ENCODE measurements at regions not wholly inside any gene's neighbourhood (a gene's known extent, or its start where the extent isn't known, plus 50 kb on each side); places are given as distances from the start of the nearest gene placed in this dataset.

DNA sequence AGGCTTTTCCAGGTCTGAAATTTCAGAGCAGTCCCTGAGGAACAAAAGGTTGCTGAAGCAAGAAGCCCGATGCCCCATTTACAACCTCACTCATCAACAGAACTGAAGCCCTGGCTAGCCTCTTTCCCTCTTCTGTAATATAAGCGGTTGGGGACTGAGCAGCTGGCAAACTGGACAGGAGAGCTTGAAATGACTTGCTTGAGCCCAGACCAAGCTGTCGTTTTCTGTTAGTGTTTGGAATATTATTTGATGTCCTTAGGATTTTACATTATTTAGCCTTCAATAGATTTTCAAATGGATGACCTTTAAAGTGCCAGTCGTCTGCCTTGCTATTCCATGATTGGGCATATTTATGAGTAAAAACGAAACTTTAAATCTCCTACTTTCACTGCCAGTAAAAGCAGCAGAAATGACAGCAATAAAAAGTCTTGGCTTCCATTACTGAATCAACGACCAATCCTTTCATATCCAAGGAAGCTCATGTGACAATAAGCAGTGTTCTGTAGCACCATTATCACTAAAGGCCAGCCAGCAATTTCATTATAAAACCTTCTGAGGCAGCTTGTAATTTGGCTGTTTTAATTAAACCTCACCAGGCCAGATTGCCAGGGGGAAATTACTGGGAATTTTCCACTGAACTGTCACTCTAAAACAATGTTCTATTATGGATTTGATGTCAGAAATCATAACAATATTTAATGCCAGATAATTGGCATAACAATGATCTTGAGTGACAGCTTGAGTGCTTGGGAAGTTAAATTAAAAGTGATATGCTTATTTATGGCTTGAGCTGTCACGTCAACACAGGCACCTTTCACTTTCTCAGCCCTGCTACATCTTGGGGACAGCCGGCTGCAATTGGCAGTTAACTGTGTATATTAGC lies 85.9 kb downstream of the LSMEM1 start:
- Histone ChIP-seq H3K4me2 (ENCODE audit: low read depth, low read length) (no peak overlapping the region), H3K27ac (ENCODE audit: extremely low read length, insufficient read depth, low read length) (no peak overlapping the region), H3K9me3 (ENCODE audit: low read length) (no peaks in the 10 kb centered on the region), H4K20me1 (ENCODE audit: insufficient read depth, low read length) (no peaks in the 10 kb centered on the region), H2AFZ (ENCODE audit: low read length) (no peak overlapping the region), H3K79me2 (ENCODE audit: insufficient read depth, low read length) (no peaks in the 10 kb centered on the region), H3K27me3 (ENCODE audit: control insufficient read depth in 1 of 2, insufficient read depth in 2 of 2, low read length in 2 of 2) (no peaks in the 10 kb centered on the region), H3K4me3 (replicated peaks in 1 of 3; ENCODE audit: insufficient read depth in 1 of 3, low read depth in 2 of 3, low read length in 3 of 3) (no peak overlapping the region), H3K36me3 (replicated peaks in 1 of 2; ENCODE audit: control insufficient read depth in 1 of 2, insufficient read depth in 2 of 2, low read length in 2 of 2) (no peaks in the 10 kb centered on the region), H3K4me1 (ENCODE audit: insufficient read depth, low read length) (peaks cover under 1% of the 10 kb centered on the region; the same call in 1 of the 2 replicates), H3K9ac (ENCODE audit: insufficient read depth, low read depth, low read length) (no peak overlapping the region)
- no peak for TF ChIP-seq REXO4 (CRISPR knock-in tag; IDR thresholded peaks at IDR 0.05; ENCODE audit: borderline replicate concordance)
- TF ChIP-seq CAMTA2 (CRISPR knock-in tag; IDR thresholded peaks at IDR 0.05; ENCODE audit: borderline replicate concordance) = no peak
- no peak for TF ChIP-seq GATAD1 (CRISPR knock-in tag; IDR thresholded peaks at IDR 0.05)
- no peak for TF ChIP-seq GATA4 (IDR thresholded peaks at IDR 0.05; ENCODE audit: borderline replicate concordance, low read depth)
- no peak for TF ChIP-seq HNRNPL (IDR thresholded peaks at IDR 0.05; ENCODE audit: low read depth, low read length)
- no peak for TF ChIP-seq POLR2AphosphoS2 (IDR thresholded peaks at IDR 0.05; ENCODE audit: low read depth, low read length)
- DNase-seq (ENCODE audit: low spot score) (no peak), ATAC-seq (no peak), FAIRE-seq (no peak)
- intact Hi-C loops (cut with micrococcal nuclease; ENCODE audit: unreplicated experiment) (no loop called here), in situ Hi-C loops (cut with HindIII; ENCODE audit: extremely low pct_ligation_motif_present, low pct_unique_long_range_greater_than_20kb) (no loop called here)
- no TSS peak for BruUV-seq (replicated peaks)
- 13% methylated on average over 8 of the region's 8 CpGs for WGBS (ENCODE audit: low lambda C conversion rate)
- CTCF ChIA-PET (ENCODE audit: low intra/inter-chr PET ratio, low total read pairs) = no interaction called here
- POLR2A ChIA-PET = no interaction called here

DNA sequence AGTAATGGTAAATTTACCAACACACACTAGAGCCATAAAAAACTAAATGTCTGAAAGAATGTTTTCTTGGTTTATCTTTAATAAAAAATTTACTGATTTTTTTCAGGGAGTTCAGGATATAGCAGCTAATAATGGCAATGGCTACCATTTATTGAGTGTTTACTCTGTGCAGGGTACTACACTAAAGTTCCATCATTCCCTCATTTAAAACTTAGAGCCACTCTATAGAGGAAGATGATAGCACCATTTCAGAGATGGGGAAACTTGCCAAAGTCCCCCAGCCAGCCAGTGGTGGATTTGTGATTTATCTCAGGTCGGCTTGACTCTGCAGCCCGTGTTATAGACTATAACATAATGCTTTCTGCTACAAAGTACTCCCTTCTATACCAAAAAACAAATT lies 86.6 kb downstream of the LSMEM1 start:
- Histone ChIP-seq H3K79me2 (ENCODE audit: insufficient read depth, low read length) (no peaks in the 10 kb centered on the region), H4K20me1 (ENCODE audit: insufficient read depth, low read length) (no peaks in the 10 kb centered on the region), H3K27me3 (ENCODE audit: control insufficient read depth in 1 of 2, insufficient read depth in 2 of 2, low read length in 2 of 2) (no peaks in the 10 kb centered on the region), H3K4me1 (ENCODE audit: insufficient read depth, low read length) (peaks cover 8% of the 10 kb centered on the region), H3K27ac (ENCODE audit: extremely low read length, insufficient read depth, low read length) (no peak overlapping the region), H3K9me3 (ENCODE audit: low read length) (no peaks in the 10 kb centered on the region), H3K36me3 (replicated peaks in 1 of 2; ENCODE audit: control insufficient read depth in 1 of 2, insufficient read depth in 2 of 2, low read length in 2 of 2) (no peaks in the 10 kb centered on the region), H3K9ac (ENCODE audit: insufficient read depth, low read depth, low read length) (no peak overlapping the region), H3K4me3 (replicated peaks in 1 of 3; ENCODE audit: insufficient read depth in 1 of 3, low read depth in 2 of 3, low read length in 3 of 3) (no peak overlapping the region), H3K4me2 (ENCODE audit: low read depth, low read length) (no peak overlapping the region), H2AFZ (ENCODE audit: low read length) (no peak overlapping the region)
- ATAC-seq (no peak), FAIRE-seq (no peak), DNase-seq (ENCODE audit: low spot score) (no peak)
- CTCF ChIA-PET (ENCODE audit: low intra/inter-chr PET ratio, low total read pairs) = no interaction called here
- no TSS peak for BruUV-seq (replicated peaks)
- in situ Hi-C loops (cut with HindIII; ENCODE audit: extremely low pct_ligation_motif_present, low pct_unique_long_range_greater_than_20kb) (no loop called here), intact Hi-C loops (cut with micrococcal nuclease; ENCODE audit: unreplicated experiment) (no loop called here)
- POLR2A ChIA-PET = no interaction called here
- WGBS (ENCODE audit: low lambda C conversion rate) = 49% methylated on average over 2 of the region's 2 CpGs
- no peak for TF ChIP-seq ZSCAN9 (CRISPR knock-in tag; IDR thresholded peaks at IDR 0.05; ENCODE audit: borderline replicate concordance)
- no peak for TF ChIP-seq TCF7 (IDR thresholded peaks at IDR 0.05; ENCODE audit: low read depth)
- TF ChIP-seq REL (CRISPR knock-in tag; conservative IDR thresholded peaks at IDR 0.05) = no peak
- no peak for TF ChIP-seq ZNF543 (CRISPR knock-in tag; IDR thresholded peaks at IDR 0.05)
- TF ChIP-seq HDAC6 (IDR thresholded peaks at IDR 0.05; ENCODE audit: low read depth, low read length) = no peak
- no peak for TF ChIP-seq ZNF883 (CRISPR knock-in tag; IDR thresholded peaks at IDR 0.05; ENCODE audit: not compliant biosample characterization)
- no peak for TF ChIP-seq TBX2 (CRISPR knock-in tag; IDR thresholded peaks at IDR 0.05; ENCODE audit: borderline replicate concordance)
- no peak for TF ChIP-seq SMYD3 (CRISPR knock-in tag; IDR thresholded peaks at IDR 0.05)
- no peak for TF ChIP-seq TRIM24 (CRISPR knock-in tag; IDR thresholded peaks at IDR 0.05)
- no peak for TF ChIP-seq TCF7L2 (IDR thresholded peaks at IDR 0.05; ENCODE audit: low read depth, low read length)
- no peak for TF ChIP-seq WIZ (CRISPR knock-in tag; IDR thresholded peaks at IDR 0.05)
- TF ChIP-seq TFE3 (CRISPR knock-in tag; IDR thresholded peaks at IDR 0.05) = no peak
- TF ChIP-seq, protein P1, sequence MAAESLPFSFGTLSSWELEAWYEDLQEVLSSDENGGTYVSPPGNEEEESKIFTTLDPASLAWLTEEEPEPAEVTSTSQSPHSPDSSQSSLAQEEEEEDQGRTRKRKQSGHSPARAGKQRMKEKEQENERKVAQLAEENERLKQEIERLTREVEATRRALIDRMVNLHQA (CRISPR knock-in tag; IDR thresholded peaks at IDR 0.05) = no peak

All from HepG2 (cell line).